BJ (cell line): ENCODE measurements at regions not wholly inside any gene's neighbourhood (a gene's known extent, or its start where the extent isn't known, plus 50 kb on each side); places are given as distances from the start of the nearest gene placed in this dataset.

Source experiments
- CTCF ChIA-PET: fragments of 350-600 bp; formaldehyde crosslinking; extraction: SDS; loops from one replicate; lab custom pipeline; 2021; ENCODE audit warnings: antibody characterized with exemption, inconsistent platforms; lab: Yijun Ruan, JAX
- POLR2A ChIA-PET: fragments of 300-600 bp; sonication (Branson Sonifier 250); formaldehyde crosslinking; extraction: SDS; loops from one replicate; lab custom pipeline; 2021; ENCODE audit warnings: antibody characterized with exemption; lab: Charles Lee
- DNase-seq: peaks from one replicate; pipeline ENCODE4 v3.0.0-alpha.2; 2011; ENCODE audit warnings: low read depth
- H3K27me3 ChIP-seq: 2 replicates; pipeline ENCODE4 v1.6.0; 2011; ENCODE audit warnings: low read length; ENCODE audit not compliant: control insufficient read depth, insufficient read depth
- H3K36me3 ChIP-seq: 2 replicates; pipeline ENCODE4 v1.5.1; 2011; ENCODE audit warnings: low read length; ENCODE audit not compliant: control insufficient read depth, insufficient read depth
- H3K4me3 ChIP-seq: 2 replicates; pipeline ENCODE4 v1.5.1; 2011; ENCODE audit warnings: low read depth, mild to moderate bottlenecking, control low read depth, low read length
- TF ChIP-seq, protein P1 (sequence below): IDR thresholded peaks from 2 replicates; pipeline ENCODE4 v1.5.1; 2011; ENCODE audit warnings: low read depth, mild to moderate bottlenecking, control low read depth, inconsistent platforms, low read length, moderate library complexity; ENCODE audit not compliant: insufficient read depth

GRCh38 chr21:41098076-41098475 is 69.9 kb upstream of the BACE2 start:
- CTCF ChIA-PET = no interaction called here
- POLR2A ChIA-PET = no interaction called here
- DNase-seq = no peak

GRCh38 chr21:41098481-41099042 is 69.4 kb upstream of the BACE2 start:
- no peak for DNase-seq
- TF ChIP-seq, protein P1, sequence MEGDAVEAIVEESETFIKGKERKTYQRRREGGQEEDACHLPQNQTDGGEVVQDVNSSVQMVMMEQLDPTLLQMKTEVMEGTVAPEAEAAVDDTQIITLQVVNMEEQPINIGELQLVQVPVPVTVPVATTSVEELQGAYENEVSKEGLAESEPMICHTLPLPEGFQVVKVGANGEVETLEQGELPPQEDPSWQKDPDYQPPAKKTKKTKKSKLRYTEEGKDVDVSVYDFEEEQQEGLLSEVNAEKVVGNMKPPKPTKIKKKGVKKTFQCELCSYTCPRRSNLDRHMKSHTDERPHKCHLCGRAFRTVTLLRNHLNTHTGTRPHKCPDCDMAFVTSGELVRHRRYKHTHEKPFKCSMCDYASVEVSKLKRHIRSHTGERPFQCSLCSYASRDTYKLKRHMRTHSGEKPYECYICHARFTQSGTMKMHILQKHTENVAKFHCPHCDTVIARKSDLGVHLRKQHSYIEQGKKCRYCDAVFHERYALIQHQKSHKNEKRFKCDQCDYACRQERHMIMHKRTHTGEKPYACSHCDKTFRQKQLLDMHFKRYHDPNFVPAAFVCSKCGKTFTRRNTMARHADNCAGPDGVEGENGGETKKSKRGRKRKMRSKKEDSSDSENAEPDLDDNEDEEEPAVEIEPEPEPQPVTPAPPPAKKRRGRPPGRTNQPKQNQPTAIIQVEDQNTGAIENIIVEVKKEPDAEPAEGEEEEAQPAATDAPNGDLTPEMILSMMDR = no peak
- ChIA-PET CTCF (no interaction called here), POLR2A (no interaction called here)
- Histone ChIP-seq H3K4me3 (no peak overlapping the region), H3K36me3 (no peaks in the 10 kb centered on the region), H3K27me3 (no peaks in the 10 kb centered on the region)

More at GRCh38 chr21:41098076-41098475, 69.9 kb upstream of the BACE2 start:
- TF ChIP-seq, protein P1 = no peak
- Histone ChIP-seq H3K27me3 (no peaks in the 10 kb centered on the region), H3K4me3 (no peak overlapping the region), H3K36me3 (no peaks in the 10 kb centered on the region)

- no peaks in the 10 kb centered on the region for H3K36me3 ChIP-seq
- no peaks in the 10 kb centered on the region for H3K27me3 ChIP-seq
- POLR2A ChIA-PET = no interaction called here
- DNase-seq = no peak
- CTCF ChIA-PET = interaction anchor here (1.0 kb wide), 1 partner anchor 33 kb away, joined by 3 read pairs; no protein-coding TSS in a partner anchor
- no peak overlapping the region for H3K4me3 ChIP-seq
- TF ChIP-seq, protein P1 = no peak
Measured at GRCh38 chr21:41100826-41101550, 67.0 kb upstream of the BACE2 start.

GRCh38 chr21:41102281-41102680 is 65.7 kb upstream of the BACE2 start:
- TF ChIP-seq, protein P1 = no peak
- POLR2A ChIA-PET = no interaction called here
- Histone ChIP-seq H3K27me3 (no peaks in the 10 kb centered on the region), H3K4me3 (no peak overlapping the region), H3K36me3 (no peaks in the 10 kb centered on the region)
- CTCF ChIA-PET = no interaction called here
- DNase-seq = no peak

DNA sequence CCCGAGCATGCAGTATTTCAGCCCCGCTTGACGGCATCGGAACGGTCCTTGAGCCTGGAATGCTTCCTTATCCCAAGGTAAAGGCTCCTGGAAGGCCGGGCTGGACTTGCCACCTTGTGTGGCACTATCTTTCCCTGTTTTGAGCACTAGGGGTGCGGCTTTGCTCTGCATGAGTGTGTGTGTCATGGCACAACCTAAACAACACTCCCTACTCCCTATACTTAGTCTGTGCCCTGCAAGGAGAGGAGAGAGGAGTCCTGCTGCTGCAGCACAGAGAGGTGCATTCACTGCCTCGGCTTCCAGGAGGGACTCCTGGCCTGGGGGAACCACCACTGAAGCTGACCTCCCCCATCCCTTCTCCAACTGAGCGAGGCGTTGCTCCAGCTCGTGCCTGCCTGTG is 60.4 kb upstream of the BACE2 start:
- no peak for DNase-seq
- TF ChIP-seq, protein P1 = no peak
- POLR2A ChIA-PET = no interaction called here
- Histone ChIP-seq H3K36me3 (no peaks in the 10 kb centered on the region), H3K27me3 (no peaks in the 10 kb centered on the region), H3K4me3 (no peak overlapping the region)
- CTCF ChIA-PET = interaction anchor here (1.5 kb wide), 1 partner anchor 21 kb away, joined by 3 read pairs; no protein-coding TSS in a partner anchor
